SK-N-SH (cell line): ENCODE measurements at regions not wholly inside any gene's neighbourhood (a gene's known extent, or its start where the extent isn't known, plus 50 kb on each side); places are given as distances from the start of the nearest gene placed in this dataset.

Experiments
- CTCF ChIA-PET: fragments of 300-600, 350-600 bp; formaldehyde crosslinking; extraction: SDS; loops from one replicate; lab custom pipeline; 2021; lab: Yijun Ruan, JAX
- POLR2A ChIA-PET: fragments of 350-600 bp; sonication (Branson Sonifier 250); formaldehyde crosslinking; extraction: SDS; loops from one replicate; lab custom pipeline; 2020; ENCODE audit warnings: antibody characterized with exemption, inconsistent platforms; lab: Yijun Ruan, JAX
- DNase-seq: peaks from one replicate; pipeline ENCODE4 v3.0.0; 2012
- H2AFZ ChIP-seq: fragments of 200-600 bp; sonication (generic); 2 replicates; pipeline ENCODE4 v1.8.1; 2016; ENCODE audit warnings: antibody characterized with exemption, mild to moderate bottlenecking, low read depth
- H3F3A ChIP-seq: fragments of 200-600 bp; sonication (generic); replicated peaks from 2 replicates; pipeline ENCODE3; 2016; ENCODE audit warnings: antibody characterized with exemption, mild to moderate bottlenecking; ENCODE audit not compliant: insufficient read depth
- H3K27ac ChIP-seq, 2 experiments: fragments of 200-500 bp in 1 of 2; fragments of 200-600 bp in 1 of 2; sonication (Bioruptor generic) in 1 of 2; sonication (generic), shearing (Covaris generic) in 1 of 2; 2 replicates each; pipeline versions ENCODE4 v1.5.1 to v1.6.1; 2014 to 2016; ENCODE audit warnings: low read depth in 2 of 2, inconsistent platforms in 1 of 2, low read length in 1 of 2, mild to moderate bottlenecking in 1 of 2, mixed read lengths in 1 of 2
- H3K27me3 ChIP-seq: fragments of 200-600 bp; sonication (generic), shearing (Covaris generic); 2 replicates; pipeline ENCODE4 v1.6.1; 2016; ENCODE audit warnings: mixed run types; ENCODE audit not compliant: insufficient read depth
- H3K36me3 ChIP-seq, 2 experiments: fragments of 200-500 bp in 1 of 2; fragments of 200-600 bp in 1 of 2; sonication (Bioruptor generic) in 1 of 2; sonication (generic) in 1 of 2; replicated peaks in 1 of 2; 2 replicates each; pipeline versions ENCODE3 to v1.5.1; 2014 to 2016; ENCODE audit warnings: low read length in 1 of 2, mild to moderate bottlenecking in 1 of 2; ENCODE audit not compliant: insufficient read depth in 2 of 2, control insufficient read depth in 1 of 2
- H3K4me1 ChIP-seq, 2 experiments: fragments of 200-500 bp in 1 of 2; fragments of 200-600 bp in 1 of 2; sonication (Bioruptor generic) in 1 of 2; sonication (generic), shearing (Covaris generic) in 1 of 2; 2 replicates each; pipeline versions ENCODE4 v1.5.1 to v1.6.1; 2014 to 2016; ENCODE audit warnings: low read depth in 1 of 2, low read length in 1 of 2, mixed run types in 1 of 2; ENCODE audit not compliant: insufficient read depth in 2 of 2, control insufficient read depth in 1 of 2
- H3K4me2 ChIP-seq: fragments of 200-600 bp; sonication (generic), shearing (Covaris generic); 2 replicates; pipeline ENCODE4 v1.6.1; 2017; ENCODE audit warnings: mixed run types
- H3K4me3 ChIP-seq, 2 experiments: fragments of 200-500 bp in 1 of 2; fragments of 200-600 bp in 1 of 2; sonication (Bioruptor generic) in 1 of 2; sonication (generic), shearing (Covaris generic) in 1 of 2; 2 replicates each; pipeline versions ENCODE4 v1.5.1 to v1.8.1; 2014 to 2016; ENCODE audit warnings: low read depth in 2 of 2, inconsistent platforms in 1 of 2, low read length in 1 of 2, mild to moderate bottlenecking in 1 of 2, mixed read lengths in 1 of 2, moderate library complexity in 1 of 2
- H3K79me2 ChIP-seq: fragments of 200-600 bp; sonication (generic); 2 replicates; pipeline ENCODE4 v1.8.1; 2017; ENCODE audit warnings: mild to moderate bottlenecking; ENCODE audit not compliant: insufficient read depth
- H3K9ac ChIP-seq: fragments of 200-600 bp; sonication (generic); 2 replicates; pipeline ENCODE4 v1.6.1; 2017; ENCODE audit warnings: mixed run types
- H3K9me2 ChIP-seq: fragments of 200-600 bp; sonication (generic); 2 replicates; pipeline ENCODE4 v1.6.1; 2017; ENCODE audit warnings: mixed run types
- H3K9me3 ChIP-seq: fragments of 200-600 bp; sonication (generic); 2 replicates; pipeline ENCODE4 v1.6.1; 2017; ENCODE audit warnings: mixed run types, mild to moderate bottlenecking, moderate library complexity
- H4K20me1 ChIP-seq: fragments of 200-600 bp; sonication (generic); 2 replicates; pipeline ENCODE4 v1.6.1; 2017; ENCODE audit warnings: mild to moderate bottlenecking, mixed run types; ENCODE audit not compliant: insufficient read depth
- CHD2 ChIP-seq: fragments of 150-350 bp; IDR thresholded peaks from 2 replicates; pipeline ENCODE4 v1.6.1; 2018; ENCODE audit warnings: low read length; ENCODE audit not compliant: partially characterized antibody
- CTCF ChIP-seq: fragments of 200-600 bp; sonication (generic); IDR thresholded peaks from 2 replicates; pipeline ENCODE4 v1.6.1; 2017; ENCODE audit warnings: antibody characterized with exemption, mild to moderate bottlenecking, moderate library complexity
- ELF1 ChIP-seq: IDR thresholded peaks from 2 replicates; pipeline ENCODE4 v1.4.0; 2012
- EP300 ChIP-seq, 2 experiments: IDR thresholded peaks; 2 replicates each; pipeline versions ENCODE4 v1.4.0 to v1.6.1; 2012; ENCODE audit warnings: borderline replicate concordance in 1 of 2, low read depth in 1 of 2, low read length in 1 of 2
- EZH2phosphoT487 ChIP-seq: fragments of 200-600 bp; sonication (generic); IDR thresholded peaks from 2 replicates; pipeline ENCODE4 v1.6.1; 2017; ENCODE audit warnings: low read depth, mixed run types, mild to moderate bottlenecking, antibody characterized with exemption, moderate library complexity, borderline replicate concordance
- FOXJ3 ChIP-seq: sonication (generic); formaldehyde crosslinking; IDR thresholded peaks from 2 replicates; pipeline ENCODE4 v1.5.1; 2020; ENCODE audit warnings: mild to moderate bottlenecking, missing genetic modification reagents
- GATA2 ChIP-seq: sonication (generic); formaldehyde crosslinking; IDR thresholded peaks from 2 replicates; pipeline ENCODE4 v1.5.0; 2020; ENCODE audit warnings: mild to moderate bottlenecking, missing genetic modification reagents
- IRF3 ChIP-seq: fragments of 150-350 bp; IDR thresholded peaks from 2 replicates; pipeline ENCODE4 v1.6.1; 2016; ENCODE audit warnings: mild to moderate bottlenecking, low read depth, low read length
- MEF2A ChIP-seq: IDR thresholded peaks from 2 replicates; pipeline ENCODE4 v1.4.0; 2012; ENCODE audit warnings: low read depth, borderline replicate concordance
- NRF1 ChIP-seq: IDR thresholded peaks from 2 replicates; pipeline ENCODE4 v1.6.1; 2012; ENCODE audit warnings: low read depth, mild to moderate bottlenecking, low read length
- POLR2AphosphoS5 ChIP-seq: IDR thresholded peaks from 2 replicates; pipeline ENCODE4 v1.6.1; 2012; ENCODE audit warnings: low read depth, low read length
- RAD21 ChIP-seq: IDR thresholded peaks from 2 replicates; pipeline ENCODE4 v1.6.1; 2012; ENCODE audit warnings: mild to moderate bottlenecking, low read length
- RFX5 ChIP-seq: IDR thresholded peaks from 2 replicates; pipeline ENCODE4 v1.6.1; 2012; ENCODE audit warnings: mild to moderate bottlenecking, improper control_type of control experiment, low read length
- SIN3A ChIP-seq: IDR thresholded peaks from 2 replicates; pipeline ENCODE4 v1.6.1; 2012; ENCODE audit warnings: low read depth, mild to moderate bottlenecking, low read length, moderate library complexity, borderline replicate concordance
- TAF1 ChIP-seq: IDR thresholded peaks from 2 replicates; pipeline ENCODE4 v1.6.1; 2012; ENCODE audit warnings: low read depth, mild to moderate bottlenecking, low read length, moderate library complexity, borderline replicate concordance
- USF2 ChIP-seq: fragments of 150-350 bp; IDR thresholded peaks from 2 replicates; pipeline ENCODE4 v1.6.1; 2017; ENCODE audit warnings: antibody characterized with exemption, low read length, low read depth, borderline replicate concordance
- YY1 ChIP-seq: IDR thresholded peaks from 2 replicates; pipeline ENCODE4 v1.4.0; 2012; ENCODE audit warnings: low read depth, mild to moderate bottlenecking
- ZBTB33 ChIP-seq: IDR thresholded peaks from 2 replicates; pipeline ENCODE4 v1.4.0; 2012; ENCODE audit warnings: low read depth, borderline replicate concordance
- WGBS: methylation state at CpG from one replicate; pipeline ENCODE4 v1.1.6; 2017; ENCODE audit warnings: low lambda C conversion rate; 5-methylcytosine and 5-hydroxymethylcytosine counted together

GRCh38 chr18:78681934-78682333 lies 297.7 kb upstream of the SALL3 start:
- H3F3A ChIP-seq = no peaks in the 10 kb centered on the region
- no peak overlapping the region for H3K4me3 ChIP-seq
- H3K79me2 ChIP-seq = no peaks in the 10 kb centered on the region
- ChIA-PET POLR2A (no interaction called here), CTCF (no interaction called here)
- no peaks in the 10 kb centered on the region for H3K36me3 ChIP-seq
- H4K20me1 ChIP-seq = no peaks in the 10 kb centered on the region
- H3K9me3 ChIP-seq = no peaks in the 10 kb centered on the region
- DNase-seq = no peak
- no peak overlapping the region for H2AFZ ChIP-seq
- H3K9ac ChIP-seq = no peak overlapping the region
- no peak overlapping the region for H3K4me2 ChIP-seq
- H3K27me3 ChIP-seq = peaks cover 77% of the 10 kb centered on the region
- WGBS = 37% methylated on average over 10 of the region's 12 CpGs
- TF ChIP-seq FOXJ3 (no peak), SIN3A (no peak), IRF3 (no peak), RAD21 (no peak), ELF1 (no peak), YY1 (no peak), ZBTB33 (no peak), CTCF (no peak), USF2 (no peak)
- peaks cover 0 to 3% of the 10 kb centered on the region in 2 experiments; a peak in 1 of 4 replicates for H3K4me1 ChIP-seq
- no peaks in the 10 kb centered on the region for H3K9me2 ChIP-seq
- no peak overlapping the region for H3K27ac ChIP-seq

GRCh38 chr18:78682716-78683115 lies 296.9 kb upstream of the SALL3 start:
- Histone ChIP-seq H4K20me1 (no peaks in the 10 kb centered on the region), H3K36me3 (no peaks in the 10 kb centered on the region), H3K9ac (no peak overlapping the region), H3K4me2 (no peak overlapping the region), H3K9me2 (no peaks in the 10 kb centered on the region), H3K27ac (no peak overlapping the region), H3K4me3 (no peak overlapping the region), H3K9me3 (no peaks in the 10 kb centered on the region), H3K4me1 (peaks cover 0 to 3% of the 10 kb centered on the region in 2 experiments; a peak in 1 of 4 replicates), H3F3A (no peaks in the 10 kb centered on the region), H3K27me3 (peaks cover 82% of the 10 kb centered on the region), H2AFZ (no peak overlapping the region), H3K79me2 (no peaks in the 10 kb centered on the region)
- DNase-seq = no peak
- 33% methylated on average over 12 of the region's 13 CpGs for WGBS
- CTCF ChIA-PET = no interaction called here
- POLR2A ChIA-PET = no interaction called here
- TF ChIP-seq EZH2phosphoT487 (no peak), ZBTB33 (no peak), TAF1 (no peak), RFX5 (no peak), USF2 (no peak), GATA2 (CRISPR knock-in tag) (no peak), ELF1 (no peak), NRF1 (no peak), EP300 (IDR thresholded peaks at IDR 0.05; ENCODE audit: borderline replicate concordance in 1 of 2, low read depth in 1 of 2, low read length in 1 of 2) (no peak), POLR2AphosphoS5 (no peak), CHD2 (no peak), SIN3A (no peak), YY1 (no peak), MEF2A (no peak)
